IPS-NIHi7 (cell line): ENCODE measurements at regions not wholly inside any gene's neighbourhood (a gene's known extent, or its start where the extent isn't known, plus 50 kb on each side); places are given as distances from the start of the nearest gene placed in this dataset.

Source experiments
- DNase-seq: peaks from one replicate; pipeline ENCODE4 v3.0.0; 2012; ENCODE audit warnings: mixed read lengths; ENCODE audit errors: extremely low spot score

GRCh38 chr6:133583907-133584427 is 304.9 kb upstream of the TCF21 start:
- no peak for DNase-seq

- no peak for DNase-seq
Observed at GRCh38 chr6:133584823-133585222, 304.1 kb upstream of the TCF21 start.

GRCh38 chr6:133585978-133586377 is 302.9 kb upstream of the TCF21 start:
- DNase-seq: no peak

- DNase-seq: no peak
Observed at GRCh38 chr6:133587546-133588160, 301.3 kb upstream of the TCF21 start.

GRCh38 chr6:133590196-133590595 is 298.7 kb upstream of the TCF21 start:
- DNase-seq: no peak

- no peak for DNase-seq
Observed at GRCh38 chr6:133590814-133591213, 298.1 kb upstream of the TCF21 start.

- DNase-seq: no peak
Observed at GRCh38 chr6:133591275-133591674, 297.6 kb upstream of the TCF21 start.

GRCh38 chr6:133594652-133595110 is 294.2 kb upstream of the TCF21 start:
- DNase-seq: no peak

- no peak for DNase-seq
Observed at GRCh38 chr6:133595111-133595761, 293.7 kb upstream of the TCF21 start.

GRCh38 chr6:133606852-133607251 is 282.1 kb upstream of the TCF21 start:
- DNase-seq: no peak

- no peak for DNase-seq
Observed at GRCh38 chr6:133608620-133609019, 280.3 kb upstream of the TCF21 start.

GRCh38 chr6:133609415-133610226 is 279.3 kb upstream of the TCF21 start:
- DNase-seq: no peak

GRCh38 chr6:133610227-133610840 is 278.6 kb upstream of the TCF21 start:
- DNase-seq: no peak

- DNase-seq: no peak
Observed at GRCh38 chr6:133610971-133611370, 277.9 kb upstream of the TCF21 start.

GRCh38 chr6:133612459-133612858 is 276.5 kb upstream of the TCF21 start:
- no peak for DNase-seq

- no peak for DNase-seq
Observed at GRCh38 chr6:133613211-133613610, 275.7 kb upstream of the TCF21 start.

- no peak for DNase-seq
Observed at GRCh38 chr6:133621751-133622150, 267.2 kb upstream of the TCF21 start.

GRCh38 chr6:133623065-133623464 is 265.8 kb upstream of the TCF21 start:
- DNase-seq: no peak

GRCh38 chr6:133623621-133624020 is 265.3 kb upstream of the TCF21 start:
- DNase-seq: no peak

- DNase-seq: no peak
Observed at GRCh38 chr6:133626096-133626666, 262.7 kb upstream of the TCF21 start.

- DNase-seq: no peak
Observed at GRCh38 chr6:133629970-133630369, 258.9 kb upstream of the TCF21 start.

GRCh38 chr6:133630651-133631050 is 258.3 kb upstream of the TCF21 start:
- no peak for DNase-seq
